SK-N-SH (cell line): ENCODE measurements at regions not wholly inside any gene's neighbourhood (a gene's known extent, or its start where the extent isn't known, plus 50 kb on each side); places are given as distances from the start of the nearest gene placed in this dataset.

Experiments used
- CTCF ChIA-PET: fragments of 300-600, 350-600 bp; formaldehyde crosslinking; extraction: SDS; loops from one replicate; lab custom pipeline; 2021; lab: Yijun Ruan, JAX
- POLR2A ChIA-PET: fragments of 350-600 bp; sonication (Branson Sonifier 250); formaldehyde crosslinking; extraction: SDS; loops from one replicate; lab custom pipeline; 2020; ENCODE audit warnings: antibody characterized with exemption, inconsistent platforms; lab: Yijun Ruan, JAX
- DNase-seq: peaks from one replicate; pipeline ENCODE4 v3.0.0; 2012
- H2AFZ ChIP-seq: fragments of 200-600 bp; sonication (generic); 2 replicates; pipeline ENCODE4 v1.8.1; 2016; ENCODE audit warnings: antibody characterized with exemption, mild to moderate bottlenecking, low read depth
- H3F3A ChIP-seq: fragments of 200-600 bp; sonication (generic); replicated peaks from 2 replicates; pipeline ENCODE3; 2016; ENCODE audit warnings: antibody characterized with exemption, mild to moderate bottlenecking; ENCODE audit not compliant: insufficient read depth
- H3K27ac ChIP-seq, 2 experiments: fragments of 200-500 bp in 1 of 2; fragments of 200-600 bp in 1 of 2; sonication (Bioruptor generic) in 1 of 2; sonication (generic), shearing (Covaris generic) in 1 of 2; 2 replicates each; pipeline versions ENCODE4 v1.5.1 to v1.6.1; 2014 to 2016; ENCODE audit warnings: low read depth in 2 of 2, inconsistent platforms in 1 of 2, low read length in 1 of 2, mild to moderate bottlenecking in 1 of 2, mixed read lengths in 1 of 2
- H3K27me3 ChIP-seq: fragments of 200-600 bp; sonication (generic), shearing (Covaris generic); 2 replicates; pipeline ENCODE4 v1.6.1; 2016; ENCODE audit warnings: mixed run types; ENCODE audit not compliant: insufficient read depth
- H3K36me3 ChIP-seq, 2 experiments: fragments of 200-500 bp in 1 of 2; fragments of 200-600 bp in 1 of 2; sonication (Bioruptor generic) in 1 of 2; sonication (generic) in 1 of 2; replicated peaks in 1 of 2; 2 replicates each; pipeline versions ENCODE3 to v1.5.1; 2014 to 2016; ENCODE audit warnings: low read length in 1 of 2, mild to moderate bottlenecking in 1 of 2; ENCODE audit not compliant: insufficient read depth in 2 of 2, control insufficient read depth in 1 of 2
- H3K4me1 ChIP-seq, 2 experiments: fragments of 200-500 bp in 1 of 2; fragments of 200-600 bp in 1 of 2; sonication (Bioruptor generic) in 1 of 2; sonication (generic), shearing (Covaris generic) in 1 of 2; 2 replicates each; pipeline versions ENCODE4 v1.5.1 to v1.6.1; 2014 to 2016; ENCODE audit warnings: low read depth in 1 of 2, low read length in 1 of 2, mixed run types in 1 of 2; ENCODE audit not compliant: insufficient read depth in 2 of 2, control insufficient read depth in 1 of 2
- H3K4me2 ChIP-seq: fragments of 200-600 bp; sonication (generic), shearing (Covaris generic); 2 replicates; pipeline ENCODE4 v1.6.1; 2017; ENCODE audit warnings: mixed run types
- H3K4me3 ChIP-seq, 2 experiments: fragments of 200-500 bp in 1 of 2; fragments of 200-600 bp in 1 of 2; sonication (Bioruptor generic) in 1 of 2; sonication (generic), shearing (Covaris generic) in 1 of 2; 2 replicates each; pipeline versions ENCODE4 v1.5.1 to v1.8.1; 2014 to 2016; ENCODE audit warnings: low read depth in 2 of 2, inconsistent platforms in 1 of 2, low read length in 1 of 2, mild to moderate bottlenecking in 1 of 2, mixed read lengths in 1 of 2, moderate library complexity in 1 of 2
- H3K79me2 ChIP-seq: fragments of 200-600 bp; sonication (generic); 2 replicates; pipeline ENCODE4 v1.8.1; 2017; ENCODE audit warnings: mild to moderate bottlenecking; ENCODE audit not compliant: insufficient read depth
- H3K9ac ChIP-seq: fragments of 200-600 bp; sonication (generic); 2 replicates; pipeline ENCODE4 v1.6.1; 2017; ENCODE audit warnings: mixed run types
- H3K9me2 ChIP-seq: fragments of 200-600 bp; sonication (generic); 2 replicates; pipeline ENCODE4 v1.6.1; 2017; ENCODE audit warnings: mixed run types
- H3K9me3 ChIP-seq: fragments of 200-600 bp; sonication (generic); 2 replicates; pipeline ENCODE4 v1.6.1; 2017; ENCODE audit warnings: mixed run types, mild to moderate bottlenecking, moderate library complexity
- H4K20me1 ChIP-seq: fragments of 200-600 bp; sonication (generic); 2 replicates; pipeline ENCODE4 v1.6.1; 2017; ENCODE audit warnings: mild to moderate bottlenecking, mixed run types; ENCODE audit not compliant: insufficient read depth
- CHD2 ChIP-seq: fragments of 150-350 bp; IDR thresholded peaks from 2 replicates; pipeline ENCODE4 v1.6.1; 2018; ENCODE audit warnings: low read length; ENCODE audit not compliant: partially characterized antibody
- ELF1 ChIP-seq: IDR thresholded peaks from 2 replicates; pipeline ENCODE4 v1.4.0; 2012
- EZH2phosphoT487 ChIP-seq: fragments of 200-600 bp; sonication (generic); IDR thresholded peaks from 2 replicates; pipeline ENCODE4 v1.6.1; 2017; ENCODE audit warnings: low read depth, mixed run types, mild to moderate bottlenecking, antibody characterized with exemption, moderate library complexity, borderline replicate concordance
- JUND ChIP-seq: IDR thresholded peaks from 2 replicates; pipeline ENCODE4 v1.4.0; 2012
- MEF2A ChIP-seq: IDR thresholded peaks from 2 replicates; pipeline ENCODE4 v1.4.0; 2012; ENCODE audit warnings: low read depth, borderline replicate concordance
- NFIC ChIP-seq: IDR thresholded peaks from 2 replicates; pipeline ENCODE4 v1.4.0; 2012; ENCODE audit warnings: borderline replicate concordance
- NRF1 ChIP-seq: IDR thresholded peaks from 2 replicates; pipeline ENCODE4 v1.6.1; 2012; ENCODE audit warnings: low read depth, mild to moderate bottlenecking, low read length
- POLR2AphosphoS5 ChIP-seq: IDR thresholded peaks from 2 replicates; pipeline ENCODE4 v1.6.1; 2012; ENCODE audit warnings: low read depth, low read length
- RAD21 ChIP-seq: IDR thresholded peaks from 2 replicates; pipeline ENCODE4 v1.6.1; 2012; ENCODE audit warnings: mild to moderate bottlenecking, low read length
- RCOR1 ChIP-seq: fragments of 150-350 bp; IDR thresholded peaks from 2 replicates; pipeline ENCODE4 v1.6.1; 2017; ENCODE audit warnings: antibody characterized with exemption, low read length
- RXRA ChIP-seq: IDR thresholded peaks from 2 replicates; pipeline ENCODE4 v1.4.0; 2012; ENCODE audit warnings: low read depth, mild to moderate bottlenecking, borderline replicate concordance
- SIN3A ChIP-seq: IDR thresholded peaks from 2 replicates; pipeline ENCODE4 v1.6.1; 2012; ENCODE audit warnings: low read depth, mild to moderate bottlenecking, low read length, moderate library complexity, borderline replicate concordance
- TAF1 ChIP-seq: IDR thresholded peaks from 2 replicates; pipeline ENCODE4 v1.6.1; 2012; ENCODE audit warnings: low read depth, mild to moderate bottlenecking, low read length, moderate library complexity, borderline replicate concordance
- YY1 ChIP-seq: IDR thresholded peaks from 2 replicates; pipeline ENCODE4 v1.4.0; 2012; ENCODE audit warnings: low read depth, mild to moderate bottlenecking
- WGBS: methylation state at CpG from one replicate; pipeline ENCODE4 v1.1.6; 2017; ENCODE audit warnings: low lambda C conversion rate; 5-methylcytosine and 5-hydroxymethylcytosine counted together
- TF ChIP-seq, protein P1 (sequence below): IDR thresholded peaks from 2 replicates; pipeline ENCODE4 v1.4.0; 2012; ENCODE audit warnings: low read depth, borderline replicate concordance
- TF ChIP-seq, protein P2 (sequence below): IDR thresholded peaks from 2 replicates; pipeline ENCODE4 v1.4.0; 2012; ENCODE audit warnings: low read depth
- TF ChIP-seq, protein P3 (sequence below): IDR thresholded peaks from 2 replicates; pipeline ENCODE4 v1.6.1; 2012; ENCODE audit warnings: mild to moderate bottlenecking, low read depth, low read length, moderate library complexity

DNA sequence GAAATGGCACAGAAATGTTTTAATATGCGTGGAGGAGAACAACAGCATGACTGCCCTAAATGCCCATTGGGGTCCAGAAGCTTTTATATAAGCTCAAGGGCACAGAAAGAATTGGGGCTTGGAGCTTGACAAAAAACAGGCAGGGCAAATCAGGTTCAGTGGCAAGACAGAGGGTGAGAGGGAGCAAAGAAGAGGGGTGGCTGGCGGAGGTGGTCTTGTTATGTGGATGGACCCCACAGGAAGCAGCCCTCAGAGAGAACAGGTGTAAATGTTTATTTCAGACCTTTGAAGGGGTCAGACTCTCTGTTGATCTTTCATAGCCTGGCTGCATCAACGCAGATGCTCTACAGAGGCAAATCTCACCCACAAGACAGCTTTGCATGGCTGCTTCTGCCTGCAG is 213.1 kb upstream of the B3GAT1 start (continued):
- TF ChIP-seq POLR2AphosphoS5: no peak
- no peak for TF ChIP-seq RAD21
- TF ChIP-seq NRF1: no peak

DNA sequence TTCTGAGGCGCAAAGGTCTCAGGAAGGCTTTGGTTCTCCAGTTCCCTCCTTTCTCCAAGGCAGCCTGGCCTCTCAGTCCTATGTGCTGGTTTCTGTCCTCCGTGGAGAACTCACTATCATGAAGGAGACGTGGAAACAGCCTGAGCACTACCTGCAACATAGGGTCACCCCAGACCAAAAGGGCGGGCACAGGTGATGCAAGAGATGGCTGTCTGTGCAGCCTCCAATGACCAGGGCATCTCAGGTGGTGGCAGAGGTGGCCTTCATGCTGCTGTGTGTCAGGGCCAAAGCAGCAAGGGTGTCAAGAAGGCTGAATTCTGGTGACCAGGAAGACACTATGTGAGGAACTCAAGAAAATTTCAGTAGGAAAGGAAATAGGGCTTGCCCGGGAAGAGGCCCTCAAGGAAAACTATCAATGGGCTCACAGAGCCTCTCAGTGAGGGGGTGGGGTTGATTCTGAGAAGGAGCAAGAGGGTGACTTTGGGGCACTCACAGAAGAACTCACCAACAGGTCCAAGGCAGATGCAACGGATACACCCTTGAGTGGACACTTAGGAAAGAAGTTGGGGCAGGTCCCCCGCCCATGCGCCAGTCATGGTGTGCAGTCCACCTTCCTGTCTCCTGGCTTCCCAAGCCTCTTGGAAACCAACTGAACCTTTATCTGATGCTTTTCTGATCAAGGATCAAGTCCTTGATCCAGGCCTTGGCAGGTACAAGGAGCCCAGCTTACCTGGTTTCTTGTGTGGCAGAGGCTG is 212.3 kb upstream of the B3GAT1 start:
- H3K9me2 ChIP-seq: no peaks in the 10 kb centered on the region
- POLR2A ChIA-PET: no interaction called here
- no peaks in the 10 kb centered on the region for H3K36me3 ChIP-seq
- H4K20me1 ChIP-seq: no peaks in the 10 kb centered on the region
- no peak overlapping the region for H3K4me2 ChIP-seq
- no peak overlapping the region for H2AFZ ChIP-seq
- no peaks in the 10 kb centered on the region for H3K27me3 ChIP-seq
- H3K27ac ChIP-seq: no peak overlapping the region
- H3K4me1 ChIP-seq: no peaks in the 10 kb centered on the region
- H3K9ac ChIP-seq: no peak overlapping the region
- no peaks in the 10 kb centered on the region for H3K9me3 ChIP-seq
- H3K79me2 ChIP-seq: no peaks in the 10 kb centered on the region
- WGBS: 24% methylated on average over 6 of the region's 8 CpGs
- TF ChIP-seq, protein P1, sequence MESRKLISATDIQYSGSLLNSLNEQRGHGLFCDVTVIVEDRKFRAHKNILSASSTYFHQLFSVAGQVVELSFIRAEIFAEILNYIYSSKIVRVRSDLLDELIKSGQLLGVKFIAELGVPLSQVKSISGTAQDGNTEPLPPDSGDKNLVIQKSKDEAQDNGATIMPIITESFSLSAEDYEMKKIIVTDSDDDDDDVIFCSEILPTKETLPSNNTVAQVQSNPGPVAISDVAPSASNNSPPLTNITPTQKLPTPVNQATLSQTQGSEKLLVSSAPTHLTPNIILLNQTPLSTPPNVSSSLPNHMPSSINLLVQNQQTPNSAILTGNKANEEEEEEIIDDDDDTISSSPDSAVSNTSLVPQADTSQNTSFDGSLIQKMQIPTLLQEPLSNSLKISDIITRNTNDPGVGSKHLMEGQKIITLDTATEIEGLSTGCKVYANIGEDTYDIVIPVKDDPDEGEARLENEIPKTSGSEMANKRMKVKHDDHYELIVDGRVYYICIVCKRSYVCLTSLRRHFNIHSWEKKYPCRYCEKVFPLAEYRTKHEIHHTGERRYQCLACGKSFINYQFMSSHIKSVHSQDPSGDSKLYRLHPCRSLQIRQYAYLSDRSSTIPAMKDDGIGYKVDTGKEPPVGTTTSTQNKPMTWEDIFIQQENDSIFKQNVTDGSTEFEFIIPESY: no peak
- TF ChIP-seq, protein P2, sequence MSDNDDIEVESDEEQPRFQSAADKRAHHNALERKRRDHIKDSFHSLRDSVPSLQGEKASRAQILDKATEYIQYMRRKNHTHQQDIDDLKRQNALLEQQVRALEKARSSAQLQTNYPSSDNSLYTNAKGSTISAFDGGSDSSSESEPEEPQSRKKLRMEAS: no peak
- TF ChIP-seq CHD2: no peak
- no peak for TF ChIP-seq MEF2A
- no peak for TF ChIP-seq RXRA
- no peak for TF ChIP-seq JUND
- TF ChIP-seq NFIC: no peak
- no peak for TF ChIP-seq RAD21
- TF ChIP-seq EZH2phosphoT487: no peak
- TF ChIP-seq, all 33 proteins: peak for 0
- CTCF ChIA-PET: no interaction called here
- no peak overlapping the region for H3K4me3 ChIP-seq
- DNase-seq: no peak
- no peaks in the 10 kb centered on the region for H3F3A ChIP-seq

DNA sequence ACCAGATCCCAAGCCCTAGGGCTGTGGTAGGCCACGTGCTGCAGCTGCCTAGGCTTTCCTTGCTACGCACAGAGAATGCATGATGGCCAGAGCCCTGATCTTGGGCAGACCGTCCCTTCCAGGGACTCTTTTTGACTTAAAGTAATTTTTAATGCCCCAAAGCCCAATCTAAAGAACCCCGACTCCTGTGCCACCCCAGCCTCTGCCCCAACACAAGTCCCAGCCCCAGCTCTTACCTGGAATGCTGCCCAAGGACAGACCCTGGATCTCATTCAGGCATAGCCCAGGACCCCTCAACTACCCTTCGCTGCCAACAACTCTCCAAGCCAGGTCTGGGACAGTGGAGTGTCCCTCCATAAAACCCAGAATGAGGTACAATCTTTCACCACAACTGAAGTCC is 211.7 kb upstream of the B3GAT1 start:
- POLR2A ChIA-PET: no interaction called here
- DNase-seq: no peak

More for the DNA sequence above, 211.7 kb upstream of the B3GAT1 start:
- WGBS: 24% methylated on average over 4 of the region's 5 CpGs
- TF ChIP-seq RCOR1 (no peak), ELF1 (no peak), SIN3A (no peak), JUND (no peak), TAF1 (no peak), NFIC (no peak), YY1 (no peak)
- TF ChIP-seq, protein P3, sequence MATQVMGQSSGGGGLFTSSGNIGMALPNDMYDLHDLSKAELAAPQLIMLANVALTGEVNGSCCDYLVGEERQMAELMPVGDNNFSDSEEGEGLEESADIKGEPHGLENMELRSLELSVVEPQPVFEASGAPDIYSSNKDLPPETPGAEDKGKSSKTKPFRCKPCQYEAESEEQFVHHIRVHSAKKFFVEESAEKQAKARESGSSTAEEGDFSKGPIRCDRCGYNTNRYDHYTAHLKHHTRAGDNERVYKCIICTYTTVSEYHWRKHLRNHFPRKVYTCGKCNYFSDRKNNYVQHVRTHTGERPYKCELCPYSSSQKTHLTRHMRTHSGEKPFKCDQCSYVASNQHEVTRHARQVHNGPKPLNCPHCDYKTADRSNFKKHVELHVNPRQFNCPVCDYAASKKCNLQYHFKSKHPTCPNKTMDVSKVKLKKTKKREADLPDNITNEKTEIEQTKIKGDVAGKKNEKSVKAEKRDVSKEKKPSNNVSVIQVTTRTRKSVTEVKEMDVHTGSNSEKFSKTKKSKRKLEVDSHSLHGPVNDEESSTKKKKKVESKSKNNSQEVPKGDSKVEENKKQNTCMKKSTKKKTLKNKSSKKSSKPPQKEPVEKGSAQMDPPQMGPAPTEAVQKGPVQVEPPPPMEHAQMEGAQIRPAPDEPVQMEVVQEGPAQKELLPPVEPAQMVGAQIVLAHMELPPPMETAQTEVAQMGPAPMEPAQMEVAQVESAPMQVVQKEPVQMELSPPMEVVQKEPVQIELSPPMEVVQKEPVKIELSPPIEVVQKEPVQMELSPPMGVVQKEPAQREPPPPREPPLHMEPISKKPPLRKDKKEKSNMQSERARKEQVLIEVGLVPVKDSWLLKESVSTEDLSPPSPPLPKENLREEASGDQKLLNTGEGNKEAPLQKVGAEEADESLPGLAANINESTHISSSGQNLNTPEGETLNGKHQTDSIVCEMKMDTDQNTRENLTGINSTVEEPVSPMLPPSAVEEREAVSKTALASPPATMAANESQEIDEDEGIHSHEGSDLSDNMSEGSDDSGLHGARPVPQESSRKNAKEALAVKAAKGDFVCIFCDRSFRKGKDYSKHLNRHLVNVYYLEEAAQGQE: no peak
- Histone ChIP-seq H3K4me2 (no peak overlapping the region), H3K36me3 (no peaks in the 10 kb centered on the region), H3K4me1 (no peaks in the 10 kb centered on the region), H2AFZ (no peak overlapping the region), H3F3A (no peaks in the 10 kb centered on the region), H3K79me2 (no peaks in the 10 kb centered on the region), H3K9me2 (no peaks in the 10 kb centered on the region), H3K9ac (no peak overlapping the region), H4K20me1 (no peaks in the 10 kb centered on the region), H3K27ac (no peak overlapping the region), H3K4me3 (no peak overlapping the region), H3K9me3 (no peaks in the 10 kb centered on the region), H3K27me3 (no peaks in the 10 kb centered on the region)
- CTCF ChIA-PET: interaction anchor here (0.6 kb wide), 1 partner anchor 146 kb away, joined by 3 read pairs; no protein-coding TSS in a partner anchor
